OCI-LY3 (cell line): ENCODE measurements at regions not wholly inside any gene's neighbourhood (a gene's known extent, or its start where the extent isn't known, plus 50 kb on each side); places are given as distances from the start of the nearest gene placed in this dataset.
"Not testable (repeated sequence)": the region's sequence is repeated elsewhere in the genome, so short reads cannot be mapped to it uniquely, and the experiment has no call there.

Experiments
- H2AFZ ChIP-seq: fragments of 200-600, 300-600 bp; shearing (Covaris generic); 2 replicates; pipeline ENCODE4 v1.6.0; 2014; ENCODE audit warnings: antibody characterized with exemption, low read depth, low read length
- H3K27ac ChIP-seq: fragments of 200-600, 300-600 bp; sonication (generic); 2 replicates; pipeline ENCODE4 v1.5.1; 2014; ENCODE audit warnings: mild to moderate bottlenecking, low read length, moderate library complexity, mixed read lengths
- H3K27me3 ChIP-seq: fragments of 200-600, 300-600 bp; sonication (generic); 2 replicates; pipeline ENCODE4 v1.6.1; 2014; ENCODE audit warnings: low read depth, low read length, mixed read lengths
- H3K36me3 ChIP-seq: fragments of 200-600, 300-600 bp; sonication (generic); replicated peaks from 2 replicates; pipeline ENCODE3; 2014; ENCODE audit warnings: low read depth, low read length, mixed read lengths
- H3K4me1 ChIP-seq: fragments of 300-600, 200-600 bp; sonication (generic); 2 replicates; pipeline ENCODE4 v1.6.1; 2014; ENCODE audit warnings: low read length, mixed read lengths
- H3K4me2 ChIP-seq: fragments of 200-600, 300-600 bp; sonication (generic); 2 replicates; pipeline ENCODE4 v1.6.1; 2014; ENCODE audit warnings: low read length, mixed read lengths
- H3K4me3 ChIP-seq: fragments of 300-600, 200-600 bp; sonication (generic); 2 replicates; pipeline ENCODE4 v1.5.1; 2014; ENCODE audit warnings: antibody characterized with exemption, mild to moderate bottlenecking, low read length, moderate library complexity
- H3K79me2 ChIP-seq: fragments of 300-600, 200-600 bp; shearing (Covaris generic); 2 replicates; pipeline ENCODE4 v1.6.1; 2014; ENCODE audit warnings: mild to moderate bottlenecking, low read length, mixed read lengths
- H3K9ac ChIP-seq: fragments of 300-600, 200-600 bp; shearing (Covaris generic); 2 replicates; pipeline ENCODE4 v1.6.0; 2014; ENCODE audit warnings: mild to moderate bottlenecking, low read length, moderate library complexity
- H3K9me3 ChIP-seq: fragments of 200-600, 300-600 bp; shearing (Covaris generic); 2 replicates; pipeline ENCODE4 v1.6.1; 2014; ENCODE audit warnings: low read length, mixed read lengths; ENCODE audit not compliant: insufficient read depth
- H4K20me1 ChIP-seq: fragments of 200-600, 300-600 bp; sonication (generic); 2 replicates; pipeline ENCODE4 v1.6.1; 2016; ENCODE audit warnings: low read length, mixed read lengths; ENCODE audit not compliant: insufficient read depth
- CTCF ChIP-seq: fragments of 200-600, 300-600 bp; sonication (generic); IDR thresholded peaks from 2 replicates; pipeline ENCODE4 v1.5.1; 2014; ENCODE audit warnings: antibody characterized with exemption, low read length, low read depth
- EZH2phosphoT487 ChIP-seq: fragments of 200-600 bp; shearing (Covaris generic); IDR thresholded peaks from 2 replicates; pipeline ENCODE4 v1.6.1; 2018; ENCODE audit warnings: antibody characterized with exemption, mixed run types, low read depth

- H4K20me1 ChIP-seq = no peaks in the 10 kb centered on the region
- no peaks in the 10 kb centered on the region for H3K79me2 ChIP-seq
- no peaks in the 10 kb centered on the region for H3K9me3 ChIP-seq
- H2AFZ ChIP-seq = no peak overlapping the region
- no peaks in the 10 kb centered on the region for H3K27me3 ChIP-seq
- TF ChIP-seq EZH2phosphoT487 = no peak
- no peak for TF ChIP-seq CTCF
- no peak overlapping the region for H3K27ac ChIP-seq
- no peak overlapping the region for H3K4me2 ChIP-seq
- H3K36me3 ChIP-seq = no peaks in the 10 kb centered on the region
- no peak overlapping the region for H3K4me3 ChIP-seq
- H3K9ac ChIP-seq = no peak overlapping the region
- peaks cover 7% of the 10 kb centered on the region; the same call in 1 of the 2 replicates for H3K4me1 ChIP-seq
Observed at GRCh38 chr10:71093531-71093930, 118.8 kb upstream of the UNC5B start.

GRCh38 chr10:71094712-71095390, 117.5 kb upstream of the UNC5B start:
- H3K27me3 ChIP-seq = 0 out of 2 replicates have a peak, but pooled peaks cover 1% of the 10 kb centered on the region
- H3K27ac ChIP-seq = no peak overlapping the region
- no peaks in the 10 kb centered on the region for H3K36me3 ChIP-seq
- no peak overlapping the region for H2AFZ ChIP-seq
- no peak overlapping the region for H3K9ac ChIP-seq
- no peak overlapping the region for H3K4me2 ChIP-seq
- H3K79me2 ChIP-seq = no peaks in the 10 kb centered on the region
- peaks cover 7% of the 10 kb centered on the region; the same call in 1 of the 2 replicates for H3K4me1 ChIP-seq
- no peaks in the 10 kb centered on the region for H3K9me3 ChIP-seq
- H4K20me1 ChIP-seq = no peaks in the 10 kb centered on the region
- TF ChIP-seq EZH2phosphoT487 (no peak), CTCF (no peak)
- H3K4me3 ChIP-seq = no peak overlapping the region

GRCh38 chr10:71099731-71100361, 112.5 kb upstream of the UNC5B start:
- no peak overlapping the region for H3K4me2 ChIP-seq
- H3K79me2 ChIP-seq = no peaks in the 10 kb centered on the region
- H3K36me3 ChIP-seq = no peaks in the 10 kb centered on the region
- TF ChIP-seq CTCF (no peak), EZH2phosphoT487 (no peak)
- 0 out of 2 replicates have a peak, but pooled peaks cover 8% of the 10 kb centered on the region for H3K27me3 ChIP-seq
- peaks cover 3% of the 10 kb centered on the region; the same call in 1 of the 2 replicates for H3K4me1 ChIP-seq
- no peak overlapping the region for H3K4me3 ChIP-seq
- H3K27ac ChIP-seq = no peak overlapping the region
- H2AFZ ChIP-seq = no peak overlapping the region
- no peaks in the 10 kb centered on the region for H4K20me1 ChIP-seq
- H3K9ac ChIP-seq = no peak overlapping the region
- no peaks in the 10 kb centered on the region for H3K9me3 ChIP-seq

GRCh38 chr10:71103961-71104360, 108.4 kb upstream of the UNC5B start:
- no peaks in the 10 kb centered on the region for H3K9me3 ChIP-seq
- H3K36me3 ChIP-seq = no peaks in the 10 kb centered on the region
- peaks cover 5% of the 10 kb centered on the region; the same call in 1 of the 2 replicates for H3K4me1 ChIP-seq
- TF ChIP-seq CTCF (no peak), EZH2phosphoT487 (no peak)
- H3K27ac ChIP-seq = no peak overlapping the region
- H3K79me2 ChIP-seq = no peaks in the 10 kb centered on the region
- no peak overlapping the region for H3K9ac ChIP-seq
- H3K4me3 ChIP-seq = no peak overlapping the region
- 0 out of 2 replicates have a peak, but pooled peaks cover 8% of the 10 kb centered on the region for H3K27me3 ChIP-seq
- H2AFZ ChIP-seq = no peak overlapping the region
- no peak overlapping the region for H3K4me2 ChIP-seq
- no peaks in the 10 kb centered on the region for H4K20me1 ChIP-seq

- not testable (repeated sequence) for H3K4me3 ChIP-seq, H3K27me3 ChIP-seq, H3K27ac ChIP-seq, H2AFZ ChIP-seq, H3K9ac ChIP-seq, H3K4me2 ChIP-seq, H3K36me3 ChIP-seq, H3K9me3 ChIP-seq, H4K20me1 ChIP-seq, H3K4me1 ChIP-seq, H3K79me2 ChIP-seq
Observed at GRCh38 chr10:71106151-71106550, 106.2 kb upstream of the UNC5B start.

- H3K9me3 ChIP-seq, H3K4me2 ChIP-seq, H3K4me3 ChIP-seq, H3K79me2 ChIP-seq, H3K27ac ChIP-seq, H4K20me1 ChIP-seq, H2AFZ ChIP-seq, H3K27me3 ChIP-seq, H3K4me1 ChIP-seq, H3K36me3 ChIP-seq, H3K9ac ChIP-seq: not testable (repeated sequence)
Observed at GRCh38 chr10:71107117-71107516, 105.3 kb upstream of the UNC5B start.
